Activated B cell treated with CpG ODN at 0.5 μM for 24 hours (primary cell): ENCODE measurements at regions not wholly inside any gene's neighbourhood (a gene's known extent, or its start where the extent isn't known, plus 50 kb on each side); places are given as distances from the start of the nearest gene placed in this dataset.

Source experiments
- ATAC-seq: fragments of 200-7000 bp; cut with Tn5 transposase; one replicate; pipeline ENCODE4 v1.10.0; 2021; ENCODE audit warnings: low read depth, mild to moderate bottlenecking, moderate library complexity
- CTCF ChIA-PET: fragments of 350-600 bp; sonication (Branson Sonifier 250); formaldehyde crosslinking; loops from one replicate; lab custom pipeline; 2021; ENCODE audit warnings: antibody characterized with exemption; lab: Charles Lee
- POLR2A ChIA-PET: fragments of 350-600 bp; sonication (Branson Sonifier 250); formaldehyde crosslinking; loops from one replicate; lab custom pipeline; 2021; ENCODE audit warnings: antibody characterized with exemption; lab: Charles Lee
- DNase-seq: peaks from one replicate; pipeline ENCODE4 v3.0.0; 2022
- H3K27ac Mint-ChIP-seq: one replicate; pipeline ENCODE4 v1.8.0; 2020; ENCODE audit warnings: mixed read lengths
- H3K27me3 Mint-ChIP-seq: one replicate; pipeline ENCODE4 v1.8.0; 2021; ENCODE audit warnings: mixed read lengths
- H3K36me3 Mint-ChIP-seq: one replicate; pipeline ENCODE4 v1.8.0; 2021; ENCODE audit warnings: low read depth, mixed read lengths
- H3K4me1 Mint-ChIP-seq: one replicate; pipeline ENCODE4 v1.8.0; 2021; ENCODE audit warnings: mixed read lengths
- H3K4me3 Mint-ChIP-seq: one replicate; pipeline ENCODE4 v1.8.0; 2020; ENCODE audit warnings: mild to moderate bottlenecking, mixed read lengths
- H3K9me3 Mint-ChIP-seq: one replicate; pipeline ENCODE4 v1.8.0; 2020; ENCODE audit warnings: mixed read lengths
- CTCF ChIP-seq: fragments of 200-600 bp; IDR thresholded peaks from one replicate; pipeline ENCODE4 v1.8.0; 2022; ENCODE audit warnings: antibody characterized with exemption, mild to moderate bottlenecking
- intact Hi-C: fragments of 100-400 bp; cut with micrococcal nuclease; formaldehyde crosslinking; loops from one replicate; pipeline ENCODE4 v1.15.1; 2024

GRCh38 chr2:53423465-53423864 is 344.1 kb upstream of the CHAC2 start:
- no peak for DNase-seq
- Mint-ChIP-seq H3K27me3 (no peaks in the 10 kb centered on the region), H3K27ac (no peak overlapping the region), H3K9me3 (no peaks in the 10 kb centered on the region), H3K4me1 (peaks cover 3% of the 10 kb centered on the region), H3K36me3 (no peaks in the 10 kb centered on the region), H3K4me3 (no peak overlapping the region)
- POLR2A ChIA-PET, result no interaction called here
- CTCF ChIA-PET, result no interaction called here
- no peak for ATAC-seq
- intact Hi-C loops, result loop anchor here (10.0 kb wide), 1 partner anchor 1281 kb away; no protein-coding TSS in a partner anchor
- no peak for TF ChIP-seq CTCF

GRCh38 chr2:53422979-53423378 is 344.6 kb upstream of the CHAC2 start:
- Mint-ChIP-seq H3K4me1 (peaks cover 3% of the 10 kb centered on the region), H3K36me3 (no peaks in the 10 kb centered on the region), H3K4me3 (no peak overlapping the region), H3K27me3 (no peaks in the 10 kb centered on the region), H3K9me3 (no peaks in the 10 kb centered on the region), H3K27ac (no peak overlapping the region)
- intact Hi-C loops, result loop anchor here (10.0 kb wide), 1 partner anchor 1282 kb away; no protein-coding TSS in a partner anchor
- TF ChIP-seq CTCF, result no peak
- DNase-seq (no peak), ATAC-seq (no peak)
- ChIA-PET POLR2A (no interaction called here), CTCF (interaction anchor here (0.5 kb wide), 1 partner anchor 239 kb away, joined by 3 read pairs; no protein-coding TSS in a partner anchor)

GRCh38 chr2:53417385-53417784 is 350.2 kb upstream of the CHAC2 start:
- ChIA-PET POLR2A (no interaction called here), CTCF (no interaction called here)
- intact Hi-C loops, result no loop called here

GRCh38 chr2:53407363-53408080 is 360.1 kb upstream of the CHAC2 start:
- H3K4me3 Mint-ChIP-seq, result no peak overlapping the region
- CTCF ChIA-PET, result no interaction called here
- ATAC-seq (no peak), DNase-seq (no peak)
- H3K9me3 Mint-ChIP-seq, result peaks cover 4% of the 10 kb centered on the region
- intact Hi-C loops, result no loop called here
- no peaks in the 10 kb centered on the region for H3K27me3 Mint-ChIP-seq
- H3K4me1 Mint-ChIP-seq, result no peaks in the 10 kb centered on the region
- no peaks in the 10 kb centered on the region for H3K36me3 Mint-ChIP-seq
- POLR2A ChIA-PET, result no interaction called here
- no peak overlapping the region for H3K27ac Mint-ChIP-seq
- TF ChIP-seq CTCF, result no peak

More at GRCh38 chr2:53417385-53417784, 350.2 kb upstream of the CHAC2 start:
- ATAC-seq (no peak), DNase-seq (no peak)
- Mint-ChIP-seq H3K27me3 (no peaks in the 10 kb centered on the region), H3K36me3 (no peaks in the 10 kb centered on the region), H3K4me3 (no peak overlapping the region), H3K9me3 (no peaks in the 10 kb centered on the region), H3K4me1 (no peaks in the 10 kb centered on the region), H3K27ac (no peak overlapping the region)
- no peak for TF ChIP-seq CTCF

- intact Hi-C loops, result no loop called here
- Mint-ChIP-seq H3K36me3 (no peaks in the 10 kb centered on the region), H3K27me3 (no peaks in the 10 kb centered on the region), H3K27ac (no peak overlapping the region), H3K9me3 (peaks cover 2% of the 10 kb centered on the region), H3K4me1 (no peaks in the 10 kb centered on the region), H3K4me3 (no peak overlapping the region)
- POLR2A ChIA-PET, result no interaction called here
- no peak for TF ChIP-seq CTCF
- DNase-seq (no peak), ATAC-seq (no peak)
- CTCF ChIA-PET, result no interaction called here
Observed at GRCh38 chr2:53403792-53404413, 363.7 kb upstream of the CHAC2 start.
